Endothelial cell of umbilical vein (primary cell): ENCODE measurements at regions not wholly inside any gene's neighbourhood (a gene's known extent, or its start where the extent isn't known, plus 50 kb on each side); places are given as distances from the start of the nearest gene placed in this dataset.

ENCODE experiments used
- BruUV-seq: library from RNA; stranded (reverse); fragments of 400-500 nt; replicated peaks from 2 replicates; lab custom pipeline; 2021; lab: Mats Ljungman, UMichigan
- CTCF ChIA-PET: fragments of 300-600, 350-600 bp; sonication (Branson Sonifier 250); formaldehyde crosslinking; loops from one replicate; lab custom pipeline; 2021; ENCODE audit warnings: antibody characterized with exemption, inconsistent platforms; lab: Charles Lee
- POLR2A ChIA-PET: fragments of 300-600, 350-600 bp; sonication (Branson Sonifier 250); formaldehyde crosslinking; loops from one replicate; lab custom pipeline; 2021; ENCODE audit warnings: antibody characterized with exemption, inconsistent platforms; lab: Charles Lee
- DNase-seq: peaks from one replicate; pipeline ENCODE4 v3.0.0-alpha.2; 2011; ENCODE audit warnings: low read depth, low spot score
- FAIRE-seq: peaks from 2 replicates; lab custom pipeline; 2011; peaks lifted over from hg19 to GRCh38; lab: Jason Lieb, UNC
- H2AFZ ChIP-seq: 2 replicates; pipeline ENCODE4 v1.6.0; 2012; ENCODE audit warnings: low read depth, low read length, control low read depth, inconsistent platforms
- H3K27ac ChIP-seq: 2 replicates; pipeline ENCODE4 v1.5.1; 2011; ENCODE audit warnings: low read depth, mild to moderate bottlenecking, control low read depth, low read length, moderate library complexity; ENCODE audit not compliant: insufficient read depth
- H3K27me3 ChIP-seq, 2 experiments: 2 replicates each; pipeline versions ENCODE4 v1.6.0 to v1.6.1; 2011; ENCODE audit warnings: low read length in 2 of 2, mixed read lengths in 1 of 2; ENCODE audit not compliant: control insufficient read depth in 2 of 2, insufficient read depth in 2 of 2
- H3K36me3 ChIP-seq, 2 experiments: 2 replicates in 1 of 2; 3 replicates in 1 of 2; pipeline ENCODE4 v1.5.1; 2011; ENCODE audit warnings: low read length in 2 of 2, mild to moderate bottlenecking in 1 of 2, moderate library complexity in 1 of 2; ENCODE audit not compliant: control insufficient read depth in 2 of 2, insufficient read depth in 2 of 2; ENCODE audit errors: extremely low read depth in 1 of 2
- H3K4me1 ChIP-seq: 3 replicates; pipeline ENCODE4 v1.5.1; 2011; ENCODE audit warnings: mild to moderate bottlenecking, low read length; ENCODE audit not compliant: control insufficient read depth, insufficient read depth; ENCODE audit errors: extremely low read depth
- H3K4me2 ChIP-seq: 2 replicates; pipeline ENCODE4 v1.6.1; 2011; ENCODE audit warnings: low read length, control low read depth, mixed read lengths; ENCODE audit not compliant: insufficient read depth
- H3K4me3 ChIP-seq, 3 experiments: fragments of 200-600 bp in 1 of 3; sonication (generic), shearing (Covaris generic) in 1 of 3; replicated peaks in 1 of 3; 2 replicates each; pipeline ENCODE4 v1.5.1; 2011 to 2016; ENCODE audit warnings: control low read depth in 3 of 3, low read length in 3 of 3, mild to moderate bottlenecking in 2 of 3, inconsistent platforms in 1 of 3, low read depth in 1 of 3, moderate library complexity in 1 of 3; ENCODE audit not compliant: insufficient read depth in 1 of 3
- H3K79me2 ChIP-seq: 2 replicates; pipeline ENCODE4 v1.6.0; 2012; ENCODE audit warnings: low read length, inconsistent platforms; ENCODE audit not compliant: control insufficient read depth, insufficient read depth
- H3K9ac ChIP-seq: replicated peaks from 2 replicates; pipeline ENCODE3; 2011; ENCODE audit warnings: low read length, control low read depth; ENCODE audit not compliant: insufficient read depth; ENCODE audit errors: extremely low read depth
- H3K9me1 ChIP-seq: replicated peaks from 3 replicates; pipeline ENCODE4 v1.6.0; 2011; ENCODE audit warnings: mild to moderate bottlenecking, low read length; ENCODE audit not compliant: control insufficient read depth, insufficient read depth; ENCODE audit errors: extremely low read depth
- H3K9me3 ChIP-seq: replicated peaks from 2 replicates; pipeline ENCODE4 v1.5.1; 2012; ENCODE audit warnings: low read length, inconsistent platforms; ENCODE audit not compliant: control insufficient read depth, insufficient read depth
- H4K20me1 ChIP-seq: replicated peaks from 2 replicates; pipeline ENCODE3; 2011; ENCODE audit warnings: mild to moderate bottlenecking, low read length; ENCODE audit not compliant: control insufficient read depth, insufficient read depth; ENCODE audit errors: extremely low read depth
- CTCF ChIP-seq, 2 donors: IDR thresholded peaks; 1 replicate in 1 of 2; 2 replicates in 1 of 2; pipeline ENCODE4 v1.5.1; 2011; ENCODE audit warnings: low read length in 2 of 2, mild to moderate bottlenecking in 2 of 2, moderate library complexity in 2 of 2, control low read depth in 1 of 2, inconsistent platforms in 1 of 2, low read depth in 1 of 2; ENCODE audit not compliant: insufficient read depth in 1 of 2; ENCODE audit errors: extremely low read depth in 1 of 2
- EZH2 ChIP-seq: IDR thresholded peaks from 2 replicates; pipeline ENCODE4 v1.6.1; 2012; ENCODE audit warnings: borderline replicate concordance, low read depth, mild to moderate bottlenecking, moderate library complexity, low read length, inconsistent platforms; ENCODE audit not compliant: severe bottlenecking
- FOS ChIP-seq: IDR thresholded peaks from 2 replicates; pipeline ENCODE4 v1.6.1; 2011; ENCODE audit warnings: mild to moderate bottlenecking, low read length, moderate library complexity, borderline replicate concordance; ENCODE audit not compliant: insufficient read depth
- GATA2 ChIP-seq: IDR thresholded peaks from 2 replicates; pipeline ENCODE4 v1.7.0; 2011; ENCODE audit warnings: low read depth, mild to moderate bottlenecking, moderate library complexity, mixed read lengths, low read length; ENCODE audit not compliant: insufficient read length, insufficient read depth
- JUN ChIP-seq: IDR thresholded peaks from 2 replicates; pipeline ENCODE4 v1.6.1; 2011; ENCODE audit warnings: borderline replicate concordance, low read depth; ENCODE audit not compliant: insufficient read length, insufficient read depth
- MAX ChIP-seq: IDR thresholded peaks from 2 replicates; pipeline ENCODE4 v1.6.1; 2011; ENCODE audit not compliant: insufficient read depth, insufficient read length
- MYC ChIP-seq: IDR thresholded peaks from one replicate; pipeline ENCODE4 v1.6.1; 2011; ENCODE audit warnings: mild to moderate bottlenecking, low read depth, low read length
- POLR2A ChIP-seq: IDR thresholded peaks from 2 replicates; pipeline ENCODE4 v1.6.1; 2012; ENCODE audit warnings: low read depth, mild to moderate bottlenecking, control low read depth, low read length
- POLR2AphosphoS5 ChIP-seq: IDR thresholded peaks from 2 replicates; pipeline ENCODE4 v1.6.1; 2012; ENCODE audit warnings: low read depth, mild to moderate bottlenecking, control low read depth, low read length, moderate library complexity; ENCODE audit not compliant: insufficient read depth
- dilution Hi-C: fragments of 300-500 bp; cut with MboI; formaldehyde crosslinking; loops from one replicate; pipeline ENCODE4 v1.15.0; 2019; ENCODE audit warnings: low sequenced_read_pairs; ENCODE audit not compliant: extremely low pct_ligation_motif_present
- intact Hi-C: fragments of 100-400 bp; cut with micrococcal nuclease; formaldehyde crosslinking; loops from one replicate; pipeline ENCODE4 v1.10.0; 2022

GRCh38 chr12:91616416-91616815, 433.8 kb upstream of the DCN start:
- no peaks in the 10 kb centered on the region for H3K4me1 ChIP-seq
- intact Hi-C loops: no loop called here
- no peak for FAIRE-seq

More at GRCh38 chr12:91616416-91616815, 433.8 kb upstream of the DCN start:
- H3K27ac ChIP-seq: no peak overlapping the region
- no peak overlapping the region for H3K4me3 ChIP-seq
- no peak overlapping the region for H2AFZ ChIP-seq
- H3K27me3 ChIP-seq: no peaks in the 10 kb centered on the region
- H3K9me3 ChIP-seq: no peaks in the 10 kb centered on the region
- DNase-seq: no peak
- TF ChIP-seq POLR2AphosphoS5 (no peak), JUN (no peak), EZH2 (no peak), POLR2A (no peak), MYC (no peak), MAX (no peak), GATA2 (no peak), CTCF (IDR thresholded peaks at IDR 0.05; ENCODE audit: extremely low read depth in 1 of 2, insufficient read depth in 1 of 2, low read depth in 1 of 2, low read length in 2 of 2) (no peak), FOS (no peak)
- H4K20me1 ChIP-seq: no peaks in the 10 kb centered on the region
- H3K9me1 ChIP-seq: no peaks in the 10 kb centered on the region
- H3K4me2 ChIP-seq: no peak overlapping the region
- ChIA-PET CTCF (interaction anchor here (1.7 kb wide), 1 partner anchor 13 kb away, joined by 5 read pairs; no protein-coding TSS in a partner anchor), POLR2A (no interaction called here)
- H3K9ac ChIP-seq: no peak overlapping the region
- dilution Hi-C loops: no loop called here
- H3K79me2 ChIP-seq: no peaks in the 10 kb centered on the region
- BruUV-seq: no TSS peak
- H3K36me3 ChIP-seq: no peaks in the 10 kb centered on the region
